ENCODE measurements at regions not wholly inside any gene's neighbourhood (a gene's known extent, or its start where the extent isn't known, plus 50 kb on each side); places are given as distances from the start of the nearest gene placed in this dataset.

GRCh38 chr6:166084951-166085350, 82.7 kb downstream of the TBXT start:
- TF ChIP-seq CTCF (conservative IDR thresholded peaks at IDR 0.05; ENCODE audit: low read length) = no peak
- no peak for TF ChIP-seq EZH2phosphoT487 (IDR thresholded peaks at IDR 0.05; ENCODE audit: borderline replicate concordance)
